ENCODE measurements at regions not wholly inside any gene's neighbourhood (a gene's known extent, or its start where the extent isn't known, plus 50 kb on each side); places are given as distances from the start of the nearest gene placed in this dataset.

GRCh38 chr9:11275158-11275695 is 662.4 kb upstream of the PTPRD start:
- no peak for TF ChIP-seq CTCF (IDR thresholded peaks at IDR 0.05 in 4 of 5, conservative IDR thresholded peaks at IDR 0.05 in 1 of 5)
- TF ChIP-seq POLR2A (IDR thresholded peaks at IDR 0.05): no peak
